Gastrocnemius medialis (tissue), 4 donors: ENCODE measurements at regions not wholly inside any gene's neighbourhood (a gene's known extent, or its start where the extent isn't known, plus 50 kb on each side); places are given as distances from the start of the nearest gene placed in this dataset.

Source experiments
- ATAC-seq, 2 donors: fragments of 150-250 bp; one replicate each; pipeline ENCODE4 v1.9.1; 2016
- DNase-seq, 2 donors: peaks; one replicate each; pipeline ENCODE4 v3.0.0-alpha.2; 2019
- H3K27ac ChIP-seq, 4 donors: fragments of 200-600 bp; sonication (generic); 1 replicate in 1 of 4; 2 replicates in 3 of 4; pipeline ENCODE4 v1.5.1; 2016 to 2018; ENCODE audit warnings: mild to moderate bottlenecking in 2 of 4, moderate library complexity in 1 of 4
- H3K27me3 ChIP-seq, 3 donors: fragments of 200-600 bp; sonication (generic) in 2 of 3; 1 replicate in 1 of 3; 2 replicates in 2 of 3; pipeline versions ENCODE4 v1.5.1 to v1.6.0; 2016 to 2019; ENCODE audit warnings: mild to moderate bottlenecking in 1 of 3, moderate library complexity in 1 of 3
- H3K36me3 ChIP-seq, 2 donors: fragments of 200-600 bp; sonication (generic) in 1 of 2; one replicate each; pipeline ENCODE4 v1.5.1; 2017 to 2018
- H3K4me1 ChIP-seq, 2 donors: fragments of 200-600 bp; sonication (generic) in 1 of 2; one replicate each; pipeline ENCODE4 v1.5.1; 2016 to 2017; ENCODE audit warnings: mild to moderate bottlenecking in 2 of 2
- H3K4me3 ChIP-seq, 4 donors: fragments of 200-600 bp; sonication (generic) in 3 of 4; 1 replicate in 1 of 4; 2 replicates in 3 of 4; pipeline ENCODE4 v1.5.1; 2016 to 2019; ENCODE audit warnings: mild to moderate bottlenecking in 2 of 4
- H3K9me3 ChIP-seq, 3 donors: fragments of 200-600 bp; sonication (generic) in 2 of 3; 1 replicate in 1 of 3; 2 replicates in 2 of 3; pipeline ENCODE4 v1.5.1; 2016 to 2019
- POLR2A ChIP-seq, 2 donors: fragments of 450-650 bp; IDR thresholded peaks; one replicate each; pipeline ENCODE4 v1.6.1; 2017; ENCODE audit warnings: antibody characterized with exemption in 2 of 2, mild to moderate bottlenecking in 2 of 2, moderate library complexity in 2 of 2
- in situ Hi-C, 4 donors: fragments of 200-750 bp; cut with MboI; loops; one replicate each; pipeline versions ENCODE4 v1.15.0 to v1.8.0; 2017; ENCODE audit warnings: low sequenced_read_pairs in 4 of 4
- intact Hi-C: fragments of 100-400 bp; cut with DNase I; formaldehyde crosslinking; loops from one replicate; pipeline ENCODE4 v1.15.1; 2023; ENCODE audit warnings: low total_unique reads
- TF ChIP-seq, protein P1 (sequence below), 5 experiments: fragments of 450-650 bp in 3 of 5; fragments of 200-600 bp in 2 of 5; sonication (generic) in 2 of 5; IDR thresholded peaks in 4 of 5; conservative IDR thresholded peaks in 1 of 5; 1 replicate in 4 of 5; 2 replicates in 1 of 5; pipeline ENCODE4 v1.5.1; 2016 to 2019; ENCODE audit warnings: antibody characterized with exemption in 5 of 5, mild to moderate bottlenecking in 3 of 5, moderate library complexity in 3 of 5

GRCh38 chr3:168812234-168812633, 716.5 kb upstream of the GOLIM4 start:
- no peaks in the 10 kb centered on the region for H3K9me3 ChIP-seq
- H3K27ac ChIP-seq: no peak overlapping the region
- TF ChIP-seq POLR2A (IDR thresholded peaks at IDR 0.05): no peak
- TF ChIP-seq, protein P1, sequence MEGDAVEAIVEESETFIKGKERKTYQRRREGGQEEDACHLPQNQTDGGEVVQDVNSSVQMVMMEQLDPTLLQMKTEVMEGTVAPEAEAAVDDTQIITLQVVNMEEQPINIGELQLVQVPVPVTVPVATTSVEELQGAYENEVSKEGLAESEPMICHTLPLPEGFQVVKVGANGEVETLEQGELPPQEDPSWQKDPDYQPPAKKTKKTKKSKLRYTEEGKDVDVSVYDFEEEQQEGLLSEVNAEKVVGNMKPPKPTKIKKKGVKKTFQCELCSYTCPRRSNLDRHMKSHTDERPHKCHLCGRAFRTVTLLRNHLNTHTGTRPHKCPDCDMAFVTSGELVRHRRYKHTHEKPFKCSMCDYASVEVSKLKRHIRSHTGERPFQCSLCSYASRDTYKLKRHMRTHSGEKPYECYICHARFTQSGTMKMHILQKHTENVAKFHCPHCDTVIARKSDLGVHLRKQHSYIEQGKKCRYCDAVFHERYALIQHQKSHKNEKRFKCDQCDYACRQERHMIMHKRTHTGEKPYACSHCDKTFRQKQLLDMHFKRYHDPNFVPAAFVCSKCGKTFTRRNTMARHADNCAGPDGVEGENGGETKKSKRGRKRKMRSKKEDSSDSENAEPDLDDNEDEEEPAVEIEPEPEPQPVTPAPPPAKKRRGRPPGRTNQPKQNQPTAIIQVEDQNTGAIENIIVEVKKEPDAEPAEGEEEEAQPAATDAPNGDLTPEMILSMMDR (IDR thresholded peaks at IDR 0.05 in 4 of 5, conservative IDR thresholded peaks at IDR 0.05 in 1 of 5): no peak
- DNase-seq (no peak), ATAC-seq (no peak)
- H3K4me1 ChIP-seq: no peaks in the 10 kb centered on the region
- in situ Hi-C loops: no loop called here
- no peak overlapping the region for H3K4me3 ChIP-seq
- no peaks in the 10 kb centered on the region for H3K36me3 ChIP-seq
- intact Hi-C loops: no loop called here
- no peaks in the 10 kb centered on the region for H3K27me3 ChIP-seq

DNA sequence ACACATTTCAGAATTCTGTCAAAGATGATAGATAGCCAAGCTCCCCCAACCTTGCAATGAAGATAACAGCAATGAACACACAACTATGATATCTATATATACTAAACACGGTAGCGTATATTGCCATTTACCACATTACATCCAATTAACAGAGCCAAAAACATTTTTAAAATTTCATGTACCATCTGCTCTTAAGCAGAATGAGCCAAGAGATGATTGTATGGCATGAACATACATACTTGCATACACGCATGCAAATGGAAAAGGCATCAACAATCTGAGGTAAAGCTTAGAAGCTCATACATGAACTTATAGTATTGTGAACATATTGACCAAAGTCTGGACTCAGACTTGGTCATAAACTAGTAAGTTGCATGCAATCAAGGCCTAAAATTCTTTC, 712.9 kb upstream of the GOLIM4 start:
- ATAC-seq (no peak), DNase-seq (no peak)
- H3K9me3 ChIP-seq: no peaks in the 10 kb centered on the region
- no peaks in the 10 kb centered on the region for H3K36me3 ChIP-seq
- TF ChIP-seq POLR2A (IDR thresholded peaks at IDR 0.05): no peak
- TF ChIP-seq, protein P1 (IDR thresholded peaks at IDR 0.05 in 4 of 5, conservative IDR thresholded peaks at IDR 0.05 in 1 of 5): no peak
- no peak overlapping the region for H3K27ac ChIP-seq
- in situ Hi-C loops (no loop called here), intact Hi-C loops (no loop called here)
- H3K4me3 ChIP-seq: no peak overlapping the region
- no peaks in the 10 kb centered on the region for H3K27me3 ChIP-seq
- H3K4me1 ChIP-seq: no peaks in the 10 kb centered on the region

GRCh38 chr3:168807448-168807847, 711.7 kb upstream of the GOLIM4 start:
- Histone ChIP-seq H3K9me3 (no peaks in the 10 kb centered on the region), H3K4me3 (no peak overlapping the region), H3K4me1 (no peaks in the 10 kb centered on the region), H3K36me3 (no peaks in the 10 kb centered on the region), H3K27me3 (no peaks in the 10 kb centered on the region), H3K27ac (no peak overlapping the region)
- TF ChIP-seq, protein P1 (IDR thresholded peaks at IDR 0.05 in 4 of 5, conservative IDR thresholded peaks at IDR 0.05 in 1 of 5): no peak
- TF ChIP-seq POLR2A (IDR thresholded peaks at IDR 0.05): no peak
- DNase-seq: no peak
- in situ Hi-C loops (no loop called here), intact Hi-C loops (no loop called here)
- no peak for ATAC-seq

GRCh38 chr3:168806871-168807270, 711.1 kb upstream of the GOLIM4 start:
- Histone ChIP-seq H3K27me3 (no peaks in the 10 kb centered on the region), H3K4me1 (no peaks in the 10 kb centered on the region), H3K27ac (no peak overlapping the region), H3K36me3 (no peaks in the 10 kb centered on the region), H3K4me3 (no peak overlapping the region), H3K9me3 (no peaks in the 10 kb centered on the region)
- ATAC-seq (no peak), DNase-seq (no peak)
- in situ Hi-C loops: no loop called here
- intact Hi-C loops: no loop called here
- TF ChIP-seq, protein P1 (IDR thresholded peaks at IDR 0.05 in 4 of 5, conservative IDR thresholded peaks at IDR 0.05 in 1 of 5): no peak
- TF ChIP-seq POLR2A (IDR thresholded peaks at IDR 0.05): no peak

DNA sequence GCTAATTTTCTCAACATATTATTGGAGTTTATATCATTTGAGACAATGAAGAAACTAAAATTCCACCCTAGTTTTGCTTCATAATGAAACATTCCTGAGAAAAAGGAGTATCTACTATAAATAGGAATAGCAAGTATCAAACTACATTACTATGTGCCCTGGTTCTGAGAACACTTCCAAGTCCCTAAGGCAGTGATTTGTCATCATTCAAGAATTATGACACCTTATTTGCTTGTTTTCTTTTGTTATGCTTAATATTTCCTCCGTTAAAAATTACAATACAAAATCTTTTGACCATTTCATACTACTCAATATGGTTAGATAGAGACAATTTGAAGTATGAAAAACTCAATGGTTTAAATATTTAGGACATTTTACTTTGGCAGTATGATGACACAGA, 707.8 kb upstream of the GOLIM4 start:
- H3K4me3 ChIP-seq: no peak overlapping the region
- no peak overlapping the region for H3K27ac ChIP-seq
- H3K27me3 ChIP-seq: no peaks in the 10 kb centered on the region
- intact Hi-C loops (no loop called here), in situ Hi-C loops (no loop called here)
- DNase-seq (no peak), ATAC-seq (no peak)
- H3K4me1 ChIP-seq: no peaks in the 10 kb centered on the region
- no peaks in the 10 kb centered on the region for H3K9me3 ChIP-seq
- no peak for TF ChIP-seq POLR2A (IDR thresholded peaks at IDR 0.05)
- TF ChIP-seq, protein P1 (IDR thresholded peaks at IDR 0.05 in 4 of 5, conservative IDR thresholded peaks at IDR 0.05 in 1 of 5): no peak
- H3K36me3 ChIP-seq: no peaks in the 10 kb centered on the region
